ENCODE measurements at regions not wholly inside any gene's neighbourhood (a gene's known extent, or its start where the extent isn't known, plus 50 kb on each side); places are given as distances from the start of the nearest gene placed in this dataset.
"Not testable (repeated sequence)": the region's sequence is repeated elsewhere in the genome, so short reads cannot be mapped to it uniquely, and the experiment has no call there.

- Histone ChIP-seq H3K27ac (ENCODE audit: low read depth, low read length) (no peak overlapping the region), H3K27me3 (ENCODE audit: control insufficient read depth in 1 of 2, insufficient read depth in 2 of 2, low read length in 2 of 2) (no peaks in the 10 kb centered on the region), H3K9ac (ENCODE audit: low read depth in 1 of 2, low read length in 2 of 2) (no peak overlapping the region), H3K4me3 (ENCODE audit: low read depth in 1 of 2, low read length in 2 of 2) (no peak overlapping the region), H3K36me3 (ENCODE audit: control insufficient read depth in 1 of 2, insufficient read depth in 2 of 2, low read length in 2 of 2) (no peaks in the 10 kb centered on the region), H3K4me1 (ENCODE audit: control insufficient read depth in 1 of 2, insufficient read depth in 2 of 2, low read length in 2 of 2) (no peaks in the 10 kb centered on the region), H3K9me3 (ENCODE audit: control insufficient read depth in 1 of 2, low read length in 2 of 2) (no peaks in the 10 kb centered on the region)
Observed at GRCh38 chr3:124345845-124346244, 353.9 kb upstream of the ROPN1 start.

GRCh38 chr3:124346487-124346886 is 354.6 kb upstream of the ROPN1 start:
- Histone ChIP-seq H3K9me3 (ENCODE audit: control insufficient read depth in 1 of 2, low read length in 2 of 2) (no peaks in the 10 kb centered on the region), H3K9ac (ENCODE audit: low read depth in 1 of 2, low read length in 2 of 2) (no peak overlapping the region), H3K4me1 (ENCODE audit: control insufficient read depth in 1 of 2, insufficient read depth in 2 of 2, low read length in 2 of 2) (no peaks in the 10 kb centered on the region), H3K4me3 (ENCODE audit: low read depth in 1 of 2, low read length in 2 of 2) (no peak overlapping the region), H3K36me3 (ENCODE audit: control insufficient read depth in 1 of 2, insufficient read depth in 2 of 2, low read length in 2 of 2) (no peaks in the 10 kb centered on the region), H3K27ac (ENCODE audit: low read depth, low read length) (no peak overlapping the region), H3K27me3 (ENCODE audit: control insufficient read depth in 1 of 2, insufficient read depth in 2 of 2, low read length in 2 of 2) (no peaks in the 10 kb centered on the region)

GRCh38 chr3:124347418-124347817 is 355.5 kb upstream of the ROPN1 start:
- no peaks in the 10 kb centered on the region for H3K4me1 ChIP-seq (ENCODE audit: control insufficient read depth in 1 of 2, insufficient read depth in 2 of 2, low read length in 2 of 2)

GRCh38 chr3:124348555-124348954 is 356.6 kb upstream of the ROPN1 start:
- not testable (repeated sequence) for H3K4me3 ChIP-seq (ENCODE audit: low read depth in 1 of 2, low read length in 2 of 2); H3K4me1 ChIP-seq (ENCODE audit: control insufficient read depth in 1 of 2, insufficient read depth in 2 of 2, low read length in 2 of 2); H3K27me3 ChIP-seq (ENCODE audit: control insufficient read depth in 1 of 2, insufficient read depth in 2 of 2, low read length in 2 of 2); H3K27ac ChIP-seq (ENCODE audit: low read depth, low read length); H3K9ac ChIP-seq (ENCODE audit: low read depth in 1 of 2, low read length in 2 of 2); H3K36me3 ChIP-seq (ENCODE audit: control insufficient read depth in 1 of 2, insufficient read depth in 2 of 2, low read length in 2 of 2); H3K9me3 ChIP-seq (ENCODE audit: control insufficient read depth in 1 of 2, low read length in 2 of 2)

More at GRCh38 chr3:124347418-124347817, 355.5 kb upstream of the ROPN1 start:
- Histone ChIP-seq H3K9ac (ENCODE audit: low read depth in 1 of 2, low read length in 2 of 2) (no peak overlapping the region), H3K27me3 (ENCODE audit: control insufficient read depth in 1 of 2, insufficient read depth in 2 of 2, low read length in 2 of 2) (no peaks in the 10 kb centered on the region), H3K36me3 (ENCODE audit: control insufficient read depth in 1 of 2, insufficient read depth in 2 of 2, low read length in 2 of 2) (no peaks in the 10 kb centered on the region), H3K4me3 (ENCODE audit: low read depth in 1 of 2, low read length in 2 of 2) (no peak overlapping the region), H3K27ac (ENCODE audit: low read depth, low read length) (no peak overlapping the region), H3K9me3 (ENCODE audit: control insufficient read depth in 1 of 2, low read length in 2 of 2) (no peaks in the 10 kb centered on the region)

- Histone ChIP-seq H3K27ac (ENCODE audit: low read depth, low read length) (no peak overlapping the region), H3K4me3 (ENCODE audit: low read depth in 1 of 2, low read length in 2 of 2) (no peak overlapping the region), H3K27me3 (ENCODE audit: control insufficient read depth in 1 of 2, insufficient read depth in 2 of 2, low read length in 2 of 2) (no peaks in the 10 kb centered on the region), H3K9ac (ENCODE audit: low read depth in 1 of 2, low read length in 2 of 2) (no peak overlapping the region), H3K4me1 (ENCODE audit: control insufficient read depth in 1 of 2, insufficient read depth in 2 of 2, low read length in 2 of 2) (no peaks in the 10 kb centered on the region), H3K9me3 (ENCODE audit: control insufficient read depth in 1 of 2, low read length in 2 of 2) (no peaks in the 10 kb centered on the region), H3K36me3 (ENCODE audit: control insufficient read depth in 1 of 2, insufficient read depth in 2 of 2, low read length in 2 of 2) (no peaks in the 10 kb centered on the region)
Observed at GRCh38 chr3:124351430-124352148, 359.7 kb upstream of the ROPN1 start.

GRCh38 chr3:124352149-124352539 is 360.2 kb upstream of the ROPN1 start:
- Histone ChIP-seq H3K4me3 (ENCODE audit: low read depth in 1 of 2, low read length in 2 of 2) (no peak overlapping the region), H3K9ac (ENCODE audit: low read depth in 1 of 2, low read length in 2 of 2) (no peak overlapping the region), H3K27me3 (ENCODE audit: control insufficient read depth in 1 of 2, insufficient read depth in 2 of 2, low read length in 2 of 2) (no peaks in the 10 kb centered on the region), H3K27ac (ENCODE audit: low read depth, low read length) (no peak overlapping the region), H3K36me3 (ENCODE audit: control insufficient read depth in 1 of 2, insufficient read depth in 2 of 2, low read length in 2 of 2) (no peaks in the 10 kb centered on the region), H3K9me3 (ENCODE audit: control insufficient read depth in 1 of 2, low read length in 2 of 2) (no peaks in the 10 kb centered on the region), H3K4me1 (ENCODE audit: control insufficient read depth in 1 of 2, insufficient read depth in 2 of 2, low read length in 2 of 2) (no peaks in the 10 kb centered on the region)

GRCh38 chr3:124353691-124354090 is 361.8 kb upstream of the ROPN1 start:
- Histone ChIP-seq H3K9ac (ENCODE audit: low read depth in 1 of 2, low read length in 2 of 2) (no peak overlapping the region), H3K27ac (ENCODE audit: low read depth, low read length) (no peak overlapping the region), H3K4me1 (ENCODE audit: control insufficient read depth in 1 of 2, insufficient read depth in 2 of 2, low read length in 2 of 2) (no peaks in the 10 kb centered on the region), H3K9me3 (ENCODE audit: control insufficient read depth in 1 of 2, low read length in 2 of 2) (no peaks in the 10 kb centered on the region), H3K36me3 (ENCODE audit: control insufficient read depth in 1 of 2, insufficient read depth in 2 of 2, low read length in 2 of 2) (no peaks in the 10 kb centered on the region), H3K27me3 (ENCODE audit: control insufficient read depth in 1 of 2, insufficient read depth in 2 of 2, low read length in 2 of 2) (no peaks in the 10 kb centered on the region), H3K4me3 (ENCODE audit: low read depth in 1 of 2, low read length in 2 of 2) (no peak overlapping the region)

- no peak overlapping the region for H3K27ac ChIP-seq (ENCODE audit: low read depth, low read length)
Observed at GRCh38 chr3:124354150-124354549, 362.2 kb upstream of the ROPN1 start.

GRCh38 chr3:124358156-124358555 is 366.2 kb upstream of the ROPN1 start:
- peaks cover 0 to under 1% of the 10 kb centered on the region in 2 donors for H3K4me1 ChIP-seq (ENCODE audit: control insufficient read depth in 1 of 2, insufficient read depth in 2 of 2, low read length in 2 of 2)
- no peaks in the 10 kb centered on the region for H3K36me3 ChIP-seq (ENCODE audit: control insufficient read depth in 1 of 2, insufficient read depth in 2 of 2, low read length in 2 of 2)
- H3K27me3 ChIP-seq (ENCODE audit: control insufficient read depth in 1 of 2, insufficient read depth in 2 of 2, low read length in 2 of 2) = no peaks in the 10 kb centered on the region
- H3K4me3 ChIP-seq (ENCODE audit: low read depth in 1 of 2, low read length in 2 of 2) = no peak overlapping the region
- H3K9me3 ChIP-seq (ENCODE audit: control insufficient read depth in 1 of 2, low read length in 2 of 2) = no peaks in the 10 kb centered on the region
- no peak overlapping the region for H3K9ac ChIP-seq (ENCODE audit: low read depth in 1 of 2, low read length in 2 of 2)
- H3K27ac ChIP-seq (ENCODE audit: low read depth, low read length) = no peak overlapping the region

More at GRCh38 chr3:124354150-124354549, 362.2 kb upstream of the ROPN1 start:
- no peak overlapping the region for H3K9ac ChIP-seq (ENCODE audit: low read depth in 1 of 2, low read length in 2 of 2)
- no peak overlapping the region for H3K4me3 ChIP-seq (ENCODE audit: low read depth in 1 of 2, low read length in 2 of 2)
- no peaks in the 10 kb centered on the region for H3K27me3 ChIP-seq (ENCODE audit: control insufficient read depth in 1 of 2, insufficient read depth in 2 of 2, low read length in 2 of 2)
- H3K4me1 ChIP-seq (ENCODE audit: control insufficient read depth in 1 of 2, insufficient read depth in 2 of 2, low read length in 2 of 2) = no peaks in the 10 kb centered on the region
- H3K9me3 ChIP-seq (ENCODE audit: control insufficient read depth in 1 of 2, low read length in 2 of 2) = no peaks in the 10 kb centered on the region
- no peaks in the 10 kb centered on the region for H3K36me3 ChIP-seq (ENCODE audit: control insufficient read depth in 1 of 2, insufficient read depth in 2 of 2, low read length in 2 of 2)

GRCh38 chr3:124360155-124360554 is 368.2 kb upstream of the ROPN1 start:
- no peaks in the 10 kb centered on the region for H3K27me3 ChIP-seq (ENCODE audit: control insufficient read depth in 1 of 2, insufficient read depth in 2 of 2, low read length in 2 of 2)
- no peaks in the 10 kb centered on the region for H3K9me3 ChIP-seq (ENCODE audit: control insufficient read depth in 1 of 2, low read length in 2 of 2)
- H3K27ac ChIP-seq (ENCODE audit: low read depth, low read length) = no peak overlapping the region
- no peak overlapping the region for H3K4me3 ChIP-seq (ENCODE audit: low read depth in 1 of 2, low read length in 2 of 2)
- H3K9ac ChIP-seq (ENCODE audit: low read depth in 1 of 2, low read length in 2 of 2) = no peak overlapping the region
- H3K4me1 ChIP-seq (ENCODE audit: control insufficient read depth in 1 of 2, insufficient read depth in 2 of 2, low read length in 2 of 2) = peaks cover 4 to 6% of the 10 kb centered on the region in 2 donors
- no peaks in the 10 kb centered on the region for H3K36me3 ChIP-seq (ENCODE audit: control insufficient read depth in 1 of 2, insufficient read depth in 2 of 2, low read length in 2 of 2)

Measured in duodenal mucosa (tissue), 2 donors.